ENCODE measurements at regions not wholly inside any gene's neighbourhood (a gene's known extent, or its start where the extent isn't known, plus 50 kb on each side); places are given as distances from the start of the nearest gene placed in this dataset.
A peak's percentile ranks its signal among the peaks of the same experiment; 100 is the strongest.
"Not testable (repeated sequence)": the region's sequence is repeated elsewhere in the genome, so short reads cannot be mapped to it uniquely, and the experiment has no call there.

DNA sequence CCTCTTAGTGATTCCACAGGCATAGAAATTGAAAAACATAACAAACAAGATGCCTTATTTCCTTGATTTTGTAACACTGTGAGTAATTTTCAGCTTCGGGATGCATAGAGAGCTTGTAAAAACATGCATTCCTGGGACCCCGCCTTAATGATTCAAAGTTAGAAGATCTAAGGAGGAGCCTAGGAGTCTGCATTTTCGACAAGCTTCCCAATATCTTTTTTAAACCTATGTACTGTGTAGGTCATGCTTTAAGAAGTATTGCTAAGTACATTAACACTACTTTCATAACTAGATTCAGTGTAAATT is 109.8 kb upstream of the ZNF516 start:
- H3K4me1 ChIP-seq (ENCODE audit: control insufficient read depth, insufficient read depth, low read length) = no peaks in the 10 kb centered on the region
- no peaks in the 10 kb centered on the region for H3K36me3 ChIP-seq (ENCODE audit: control insufficient read depth, insufficient read depth, low read length)
- WGBS (ENCODE audit: insufficient coverage) = no CpG with 5 or more reads among the region's 3 CpGs

DNA sequence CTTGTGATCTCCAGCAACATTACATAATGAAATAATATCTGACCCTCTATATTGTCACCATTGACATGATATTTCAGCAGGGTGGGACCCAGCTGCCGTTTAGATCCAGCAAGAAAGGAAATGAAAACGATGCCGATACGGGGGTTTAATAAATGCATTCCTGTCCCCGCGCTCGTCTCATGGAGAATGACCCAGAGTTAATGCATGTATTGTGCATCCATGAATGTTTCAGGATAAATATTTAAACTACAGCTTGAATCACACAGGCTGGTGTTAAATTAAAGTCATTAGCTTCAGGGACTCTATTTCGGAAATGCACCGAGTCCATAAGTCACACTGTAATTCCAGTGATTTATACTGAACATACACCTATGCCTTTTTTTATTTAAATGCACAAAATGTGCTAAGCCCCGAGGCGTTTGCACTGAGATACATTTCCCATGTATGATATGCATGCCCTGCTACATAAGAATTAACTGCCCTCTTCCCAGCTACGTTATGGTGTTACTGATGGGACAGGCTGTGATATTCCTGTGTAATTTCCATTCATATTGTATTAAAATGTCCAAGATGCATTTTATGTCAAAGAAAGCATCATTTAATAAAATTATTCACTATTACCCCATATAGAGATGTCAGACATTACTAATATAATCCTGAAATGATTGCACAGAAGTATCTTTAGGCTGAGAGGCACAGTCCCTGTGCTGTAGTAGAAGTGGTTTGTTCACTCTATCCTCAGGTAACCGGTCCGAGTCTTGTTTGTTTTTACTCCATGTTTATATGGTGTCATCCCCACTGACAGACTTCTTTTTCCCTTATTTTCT is 109.3 kb upstream of the ZNF516 start:
- Histone ChIP-seq H3K36me3 (ENCODE audit: control insufficient read depth, insufficient read depth, low read length) (no peaks in the 10 kb centered on the region), H3K4me3 (ENCODE audit: low read depth, low read length) (no peak overlapping the region), H3K4me1 (ENCODE audit: control insufficient read depth, insufficient read depth, low read length) (no peaks in the 10 kb centered on the region), H3K27me3 (ENCODE audit: control insufficient read depth, insufficient read depth, low read length) (no peaks in the 10 kb centered on the region), H3K9me3 (ENCODE audit: control insufficient read depth, insufficient read depth, low read length) (no peaks in the 10 kb centered on the region), H3K27ac (ENCODE audit: low read depth, low read length) (no peak overlapping the region)
- DNase-seq (ENCODE audit: low read depth in 4 of 6, low spot score in 6 of 6) = peak in 1 of 6 donors; percentile 54
- WGBS (ENCODE audit: insufficient coverage) = 65% methylated on average over 8 of the region's 14 CpGs

More for the DNA sequence above, 109.8 kb upstream of the ZNF516 start:
- Histone ChIP-seq H3K27me3 (ENCODE audit: control insufficient read depth, insufficient read depth, low read length) (no peaks in the 10 kb centered on the region), H3K27ac (ENCODE audit: low read depth, low read length) (no peak overlapping the region), H3K4me3 (ENCODE audit: low read depth, low read length) (no peak overlapping the region), H3K9me3 (ENCODE audit: control insufficient read depth, insufficient read depth, low read length) (no peaks in the 10 kb centered on the region)
- no peak for DNase-seq (ENCODE audit: low read depth in 4 of 6, low spot score in 6 of 6)

DNA sequence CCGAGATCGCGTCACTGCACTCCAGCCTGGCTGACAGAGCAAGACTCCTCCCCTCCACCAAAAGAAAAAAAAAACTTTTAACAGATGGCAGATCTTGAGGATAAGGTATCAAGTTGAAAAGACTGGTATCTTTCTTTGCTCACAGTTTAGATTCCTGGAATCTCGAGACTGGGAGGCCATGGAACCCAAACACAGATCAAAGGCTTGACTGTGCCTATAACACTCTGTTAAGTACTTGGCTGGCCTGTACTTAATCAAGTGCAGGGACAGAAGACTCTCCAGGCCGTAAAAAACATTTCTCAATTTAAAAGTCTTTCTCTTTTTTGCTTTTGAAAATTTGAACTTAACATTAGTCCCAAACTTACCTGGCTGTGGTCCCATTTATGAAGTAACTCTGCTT is 107.1 kb upstream of the ZNF516 start:
- 71% methylated on average over 1 of the region's 5 CpGs for WGBS (ENCODE audit: insufficient coverage)
- no peaks in the 10 kb centered on the region for H3K4me1 ChIP-seq (ENCODE audit: control insufficient read depth, insufficient read depth, low read length)
- no peaks in the 10 kb centered on the region for H3K9me3 ChIP-seq (ENCODE audit: control insufficient read depth, insufficient read depth, low read length)
- DNase-seq (ENCODE audit: low read depth in 4 of 6, low spot score in 6 of 6) = no peak
- no peak overlapping the region for H3K4me3 ChIP-seq (ENCODE audit: low read depth, low read length)
- H3K36me3 ChIP-seq (ENCODE audit: control insufficient read depth, insufficient read depth, low read length) = no peaks in the 10 kb centered on the region
- H3K27ac ChIP-seq (ENCODE audit: low read depth, low read length) = no peak overlapping the region
- no peaks in the 10 kb centered on the region for H3K27me3 ChIP-seq (ENCODE audit: control insufficient read depth, insufficient read depth, low read length)

DNA sequence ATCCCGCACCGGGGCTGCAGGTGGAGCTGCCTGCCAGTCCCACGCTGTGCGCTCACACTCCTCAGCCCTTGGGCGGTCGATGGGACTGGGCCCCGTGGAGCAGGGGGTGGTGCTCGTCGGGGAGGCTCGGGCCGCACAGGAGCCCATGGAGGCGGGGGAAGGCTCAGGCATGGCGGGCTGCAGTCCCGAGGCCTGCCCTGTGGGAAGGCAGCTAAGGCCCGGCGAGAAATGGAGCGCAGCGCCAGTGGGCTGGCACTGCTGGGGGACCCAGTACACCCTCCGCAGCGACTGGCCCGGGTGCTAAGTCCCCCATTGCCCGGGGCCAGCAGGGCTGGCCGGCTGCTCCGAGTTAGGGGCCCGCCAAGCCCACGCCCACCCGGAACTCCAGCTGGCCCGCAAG is 105.0 kb upstream of the ZNF516 start:
- DNase-seq (ENCODE audit: low read depth in 4 of 6, low spot score in 6 of 6); H3K9me3 ChIP-seq (ENCODE audit: control insufficient read depth, insufficient read depth, low read length): not testable (repeated sequence)
- WGBS (ENCODE audit: insufficient coverage) = 96% methylated on average over 26 of the region's 28 CpGs

DNA sequence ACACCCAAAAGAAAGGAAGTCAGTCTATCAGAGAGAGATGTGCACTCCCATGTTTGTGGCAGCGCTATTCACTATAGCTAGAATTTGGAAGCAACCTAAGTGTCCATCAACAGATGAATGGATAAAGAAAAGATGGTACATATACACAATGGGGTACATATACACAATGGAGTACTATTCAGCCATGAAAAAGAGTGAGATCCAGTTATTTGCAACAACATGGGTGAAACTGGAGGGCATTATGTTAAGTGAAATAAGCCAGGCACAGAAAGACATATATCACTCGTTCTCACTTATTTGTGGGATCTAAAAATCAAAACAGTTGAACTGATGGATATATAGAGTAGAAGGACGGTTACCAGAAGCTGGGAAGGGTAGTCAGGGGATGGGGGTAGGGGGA is 99.9 kb upstream of the ZNF516 start:
- WGBS (ENCODE audit: insufficient coverage) = 100% methylated on average over 2 of the region's 3 CpGs

More for the DNA sequence above, 105.0 kb upstream of the ZNF516 start:
- not testable (repeated sequence) for H3K4me3 ChIP-seq (ENCODE audit: low read depth, low read length); H3K4me1 ChIP-seq (ENCODE audit: control insufficient read depth, insufficient read depth, low read length); H3K27me3 ChIP-seq (ENCODE audit: control insufficient read depth, insufficient read depth, low read length); H3K36me3 ChIP-seq (ENCODE audit: control insufficient read depth, insufficient read depth, low read length); H3K27ac ChIP-seq (ENCODE audit: low read depth, low read length)

DNA sequence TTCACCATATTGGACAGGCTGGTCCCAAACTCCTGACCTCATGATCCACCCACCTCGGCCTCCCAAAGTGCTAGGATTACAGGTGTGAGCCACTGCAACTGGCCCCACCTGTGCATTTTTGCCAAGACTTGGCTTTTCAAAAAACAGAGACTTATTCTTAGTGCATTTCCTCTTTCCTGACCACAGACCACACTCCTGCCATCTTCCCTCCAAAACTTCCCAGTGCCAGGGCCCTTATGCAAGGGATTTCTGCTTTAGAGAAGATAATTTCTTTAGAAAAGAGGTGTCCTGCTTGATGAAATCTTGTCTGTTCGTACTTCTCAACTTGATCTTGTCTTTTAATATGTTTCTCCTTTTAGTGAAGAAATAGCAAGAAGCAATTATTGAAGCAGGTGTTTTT is 98.8 kb upstream of the ZNF516 start:
- H3K4me1 ChIP-seq (ENCODE audit: control insufficient read depth, insufficient read depth, low read length) = peaks cover under 1% of the 10 kb centered on the region
- 100% methylated on average over 1 of the region's 2 CpGs for WGBS (ENCODE audit: insufficient coverage)
- no peak for DNase-seq (ENCODE audit: low read depth in 4 of 6, low spot score in 6 of 6)
- no peaks in the 10 kb centered on the region for H3K36me3 ChIP-seq (ENCODE audit: control insufficient read depth, insufficient read depth, low read length)
- H3K27ac ChIP-seq (ENCODE audit: low read depth, low read length) = no peak overlapping the region
- no peak overlapping the region for H3K4me3 ChIP-seq (ENCODE audit: low read depth, low read length)
- no peaks in the 10 kb centered on the region for H3K27me3 ChIP-seq (ENCODE audit: control insufficient read depth, insufficient read depth, low read length)
- no peaks in the 10 kb centered on the region for H3K9me3 ChIP-seq (ENCODE audit: control insufficient read depth, insufficient read depth, low read length)

More for the DNA sequence above, 99.9 kb upstream of the ZNF516 start:
- no peak for DNase-seq (ENCODE audit: low read depth in 4 of 6, low spot score in 6 of 6)
- H3K4me3 ChIP-seq (ENCODE audit: low read depth, low read length) = no peak overlapping the region
- no peak overlapping the region for H3K27ac ChIP-seq (ENCODE audit: low read depth, low read length)
- no peaks in the 10 kb centered on the region for H3K27me3 ChIP-seq (ENCODE audit: control insufficient read depth, insufficient read depth, low read length)
- no peaks in the 10 kb centered on the region for H3K4me1 ChIP-seq (ENCODE audit: control insufficient read depth, insufficient read depth, low read length)
- no peaks in the 10 kb centered on the region for H3K9me3 ChIP-seq (ENCODE audit: control insufficient read depth, insufficient read depth, low read length)
- H3K36me3 ChIP-seq (ENCODE audit: control insufficient read depth, insufficient read depth, low read length) = no peaks in the 10 kb centered on the region

DNA sequence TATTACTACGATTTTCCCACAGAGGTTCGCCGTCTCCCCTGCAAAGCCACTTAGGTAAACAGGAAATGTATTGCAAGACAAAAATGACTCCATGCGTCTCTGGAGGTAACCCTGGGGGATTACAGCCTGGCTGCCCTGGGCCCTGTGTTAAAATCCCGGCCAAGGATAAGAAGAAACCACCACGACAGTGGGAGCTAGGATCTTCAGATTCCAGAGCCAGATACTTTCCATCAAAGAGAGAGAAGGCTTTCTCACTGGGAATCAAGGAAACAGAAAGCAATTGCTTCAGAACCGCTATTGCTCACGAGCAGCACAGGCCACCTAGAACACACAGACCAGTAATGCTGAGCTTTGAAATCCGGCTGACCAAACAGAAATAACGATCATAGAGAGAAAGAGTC is 97.9 kb upstream of the ZNF516 start:
- peak in 1 of 6 donors; percentile 47 for DNase-seq (ENCODE audit: low read depth in 4 of 6, low spot score in 6 of 6)
- Histone ChIP-seq H3K36me3 (ENCODE audit: control insufficient read depth, insufficient read depth, low read length) (no peaks in the 10 kb centered on the region), H3K27me3 (ENCODE audit: control insufficient read depth, insufficient read depth, low read length) (no peaks in the 10 kb centered on the region), H3K4me1 (ENCODE audit: control insufficient read depth, insufficient read depth, low read length) (peaks cover 4% of the 10 kb centered on the region), H3K27ac (ENCODE audit: low read depth, low read length) (no peak overlapping the region), H3K4me3 (ENCODE audit: low read depth, low read length) (no peak overlapping the region), H3K9me3 (ENCODE audit: control insufficient read depth, insufficient read depth, low read length) (no peaks in the 10 kb centered on the region)
- WGBS (ENCODE audit: insufficient coverage) = 48% methylated on average over 10 of the region's 10 CpGs

DNA sequence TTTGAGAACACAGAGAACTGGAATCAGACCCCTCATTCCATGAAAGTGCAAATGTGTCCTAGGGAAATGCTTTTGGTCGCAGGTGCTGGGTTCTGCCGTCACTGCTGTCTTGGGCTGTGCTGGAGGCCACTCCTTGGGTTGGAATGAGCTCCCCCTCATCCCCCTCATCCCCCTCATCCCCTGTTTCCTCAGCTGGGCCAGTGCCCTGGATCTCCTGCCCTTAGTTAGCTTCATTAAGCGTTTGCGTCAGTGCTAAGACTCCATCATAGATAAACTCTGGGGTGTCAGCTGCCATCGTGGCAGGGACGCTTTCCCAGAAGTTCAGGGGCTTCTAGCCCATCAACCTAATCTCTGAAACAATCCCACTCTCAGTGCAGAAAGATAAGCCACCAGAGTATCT is 97.1 kb upstream of the ZNF516 start:
- H3K9me3 ChIP-seq (ENCODE audit: control insufficient read depth, insufficient read depth, low read length) = no peaks in the 10 kb centered on the region
- H3K36me3 ChIP-seq (ENCODE audit: control insufficient read depth, insufficient read depth, low read length) = no peaks in the 10 kb centered on the region
- H3K27me3 ChIP-seq (ENCODE audit: control insufficient read depth, insufficient read depth, low read length) = no peaks in the 10 kb centered on the region
- peaks cover 4% of the 10 kb centered on the region for H3K4me1 ChIP-seq (ENCODE audit: control insufficient read depth, insufficient read depth, low read length)
- no peak overlapping the region for H3K4me3 ChIP-seq (ENCODE audit: low read depth, low read length)
- no peak overlapping the region for H3K27ac ChIP-seq (ENCODE audit: low read depth, low read length)
- DNase-seq (ENCODE audit: low read depth in 4 of 6, low spot score in 6 of 6) = no peak
- 93% methylated on average over 4 of the region's 6 CpGs for WGBS (ENCODE audit: insufficient coverage)

DNA sequence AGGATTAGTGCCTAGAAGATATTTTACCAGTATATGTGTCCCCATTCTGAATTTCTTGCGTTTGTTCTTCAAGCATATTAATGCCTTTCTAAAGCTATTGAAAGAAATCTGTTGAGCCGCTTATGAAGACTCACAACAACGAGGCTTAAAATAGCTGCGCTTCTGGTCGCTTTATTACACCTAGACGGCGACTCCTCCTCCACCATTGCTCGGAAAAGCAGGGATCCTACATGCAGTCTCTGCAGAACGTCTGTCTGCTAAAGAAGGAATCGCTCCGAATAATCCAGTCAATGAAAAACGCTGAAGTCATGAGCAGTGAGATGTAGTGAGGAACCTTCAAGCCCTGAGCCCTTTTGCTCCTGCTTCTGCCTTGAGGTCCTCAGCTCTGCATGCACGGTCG is 94.8 kb upstream of the ZNF516 start:
- Histone ChIP-seq H3K4me1 (ENCODE audit: control insufficient read depth, insufficient read depth, low read length) (peaks cover 4% of the 10 kb centered on the region), H3K27ac (ENCODE audit: low read depth, low read length) (no peak overlapping the region), H3K4me3 (ENCODE audit: low read depth, low read length) (no peak overlapping the region), H3K36me3 (ENCODE audit: control insufficient read depth, insufficient read depth, low read length) (no peaks in the 10 kb centered on the region), H3K9me3 (ENCODE audit: control insufficient read depth, insufficient read depth, low read length) (no peaks in the 10 kb centered on the region), H3K27me3 (ENCODE audit: control insufficient read depth, insufficient read depth, low read length) (no peaks in the 10 kb centered on the region)
- 70% methylated on average over 12 of the region's 14 CpGs for WGBS (ENCODE audit: insufficient coverage)
- no peak for DNase-seq (ENCODE audit: low read depth in 4 of 6, low spot score in 6 of 6)

DNA sequence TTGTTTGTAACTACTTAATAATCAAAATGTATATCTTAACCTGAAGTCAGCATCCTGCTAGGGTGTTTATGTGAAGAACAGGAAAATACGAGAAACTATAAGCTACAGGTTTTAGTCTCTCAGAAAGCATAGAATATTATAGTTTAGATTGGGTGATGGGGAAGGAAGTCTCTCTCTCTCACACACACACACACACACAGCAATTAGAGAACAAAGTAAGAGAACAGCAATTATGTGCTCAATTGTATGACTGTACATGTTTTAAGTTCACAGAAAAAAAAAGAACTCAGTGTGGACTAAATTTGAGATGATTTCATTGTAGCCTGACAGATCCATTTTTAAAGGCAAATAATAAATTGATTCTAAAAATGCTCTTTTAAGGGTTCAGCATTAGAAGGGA is 94.3 kb upstream of the ZNF516 start:
- no peak for DNase-seq (ENCODE audit: low read depth in 4 of 6, low spot score in 6 of 6)
- no peaks in the 10 kb centered on the region for H3K36me3 ChIP-seq (ENCODE audit: control insufficient read depth, insufficient read depth, low read length)
- H3K27me3 ChIP-seq (ENCODE audit: control insufficient read depth, insufficient read depth, low read length) = no peaks in the 10 kb centered on the region
- no peaks in the 10 kb centered on the region for H3K9me3 ChIP-seq (ENCODE audit: control insufficient read depth, insufficient read depth, low read length)
- peaks cover 4% of the 10 kb centered on the region for H3K4me1 ChIP-seq (ENCODE audit: control insufficient read depth, insufficient read depth, low read length)
- H3K4me3 ChIP-seq (ENCODE audit: low read depth, low read length) = peak overlapping the region; percentile 46
- H3K27ac ChIP-seq (ENCODE audit: low read depth, low read length) = no peak overlapping the region
- WGBS (ENCODE audit: insufficient coverage) = no CpG with 5 or more reads among the region's 1 CpG

Measured in spinal cord (tissue), 9 donors.